ENCODE measurements at regions not wholly inside any gene's neighbourhood (a gene's known extent, or its start where the extent isn't known, plus 50 kb on each side); places are given as distances from the start of the nearest gene placed in this dataset.

GRCh38 chr2:7792031-7792651, 874.9 kb downstream of the RNF144A start:
- Histone ChIP-seq H3K27ac (ENCODE audit: low read depth, low read length, poor library complexity, severe bottlenecking) (no peak overlapping the region), H3K9me3 (ENCODE audit: low read depth, low read length, poor library complexity, severe bottlenecking) (no peaks in the 10 kb centered on the region), H3K27me3 (replicated peaks; ENCODE audit: insufficient read depth, low read depth, low read length, poor library complexity) (no peaks in the 10 kb centered on the region), H3K36me3 (ENCODE audit: insufficient read depth, low read length, poor library complexity, severe bottlenecking) (no peaks in the 10 kb centered on the region), H3K4me3 (ENCODE audit: low read depth, low read length, poor library complexity, severe bottlenecking) (no peak overlapping the region), H3K4me1 (ENCODE audit: insufficient read depth, low read length, poor library complexity, severe bottlenecking) (peaks cover 16% of the 10 kb centered on the region)
- intact Hi-C loops (cut with micrococcal nuclease; ENCODE audit: unreplicated experiment) = no loop called here
- TF ChIP-seq CTCF (conservative IDR thresholded peaks at IDR 0.05; ENCODE audit: low read depth, low read length) (no peak), EZH2 (IDR thresholded peaks at IDR 0.05; ENCODE audit: borderline replicate concordance, low read depth, low read length, poor library complexity, severe bottlenecking) (no peak)
- DNase-seq (ENCODE audit: low spot score) = no peak
- CTCF ChIA-PET = no interaction called here
- POLR2A ChIA-PET (ENCODE audit: low non-redundant PET) = no interaction called here
- no TSS peak for BruUV-seq (replicated peaks)

- intact Hi-C loops (cut with micrococcal nuclease; ENCODE audit: unreplicated experiment) = no loop called here
- POLR2A ChIA-PET (ENCODE audit: low non-redundant PET) = interaction anchor here (0.7 kb wide), 1 partner anchor 738 kb away, joined by 3 read pairs; no protein-coding TSS in a partner anchor
These were observed 878.8 kb downstream of the RNF144A start for GRCh38 chr2:7795778-7796563.

GRCh38 chr2:7800031-7800430, 881.8 kb upstream of the ID2 start:
- Histone ChIP-seq H3K9me3 (ENCODE audit: low read depth, low read length, poor library complexity, severe bottlenecking) (peaks cover 8% of the 10 kb centered on the region), H3K27me3 (replicated peaks; ENCODE audit: insufficient read depth, low read depth, low read length, poor library complexity) (no peaks in the 10 kb centered on the region), H3K4me3 (ENCODE audit: low read depth, low read length, poor library complexity, severe bottlenecking) (no peak overlapping the region), H3K36me3 (ENCODE audit: insufficient read depth, low read length, poor library complexity, severe bottlenecking) (no peaks in the 10 kb centered on the region), H3K4me1 (ENCODE audit: insufficient read depth, low read length, poor library complexity, severe bottlenecking) (peaks cover 14% of the 10 kb centered on the region), H3K27ac (ENCODE audit: low read depth, low read length, poor library complexity, severe bottlenecking) (no peak overlapping the region)
- no peak for DNase-seq (ENCODE audit: low spot score)
- CTCF ChIA-PET = no interaction called here
- BruUV-seq (replicated peaks) = no TSS peak
- intact Hi-C loops (cut with micrococcal nuclease; ENCODE audit: unreplicated experiment) = no loop called here
- POLR2A ChIA-PET (ENCODE audit: low non-redundant PET) = interaction anchor here (0.5 kb wide), 1 partner anchor 18 kb away, joined by 3 read pairs; no protein-coding TSS in a partner anchor
- TF ChIP-seq CTCF (conservative IDR thresholded peaks at IDR 0.05; ENCODE audit: low read depth, low read length) = no peak
- TF ChIP-seq EZH2 (IDR thresholded peaks at IDR 0.05; ENCODE audit: borderline replicate concordance, low read depth, low read length, poor library complexity, severe bottlenecking) = no peak

More at GRCh38 chr2:7795778-7796563, 878.8 kb downstream of the RNF144A start:
- peak overlapping the region; percentile 82 for H3K27ac ChIP-seq (ENCODE audit: low read depth, low read length, poor library complexity, severe bottlenecking)
- H3K9me3 ChIP-seq (ENCODE audit: low read depth, low read length, poor library complexity, severe bottlenecking) = peaks cover 3% of the 10 kb centered on the region
- CTCF ChIA-PET = no interaction called here
- no TSS peak for BruUV-seq (replicated peaks)
- TF ChIP-seq CTCF (conservative IDR thresholded peaks at IDR 0.05; ENCODE audit: low read depth, low read length) (no peak), EZH2 (IDR thresholded peaks at IDR 0.05; ENCODE audit: borderline replicate concordance, low read depth, low read length, poor library complexity, severe bottlenecking) (no peak)
- H3K4me3 ChIP-seq (ENCODE audit: low read depth, low read length, poor library complexity, severe bottlenecking) = no peak overlapping the region
- H3K36me3 ChIP-seq (ENCODE audit: insufficient read depth, low read length, poor library complexity, severe bottlenecking) = no peaks in the 10 kb centered on the region
- no peaks in the 10 kb centered on the region for H3K27me3 ChIP-seq (replicated peaks; ENCODE audit: insufficient read depth, low read depth, low read length, poor library complexity)
- H3K4me1 ChIP-seq (ENCODE audit: insufficient read depth, low read length, poor library complexity, severe bottlenecking) = peaks cover 16% of the 10 kb centered on the region
- peak; percentile 56 for DNase-seq (ENCODE audit: low spot score)
